Activated CD4-positive, alpha-beta T cell treated with anti-CD3 and anti-CD28 coated beads for 36 hours (primary cell): ENCODE measurements at regions not wholly inside any gene's neighbourhood (a gene's known extent, or its start where the extent isn't known, plus 50 kb on each side); places are given as distances from the start of the nearest gene placed in this dataset.

ENCODE experiments used
- ATAC-seq: fragments of 200-7000 bp; cut with Tn5 transposase; one replicate; pipeline ENCODE4 v1.10.0; 2021; ENCODE audit warnings: mild to moderate bottlenecking, moderate library complexity
- CTCF ChIA-PET: fragments of 350-600 bp; sonication (Branson Sonifier 250); formaldehyde crosslinking; loops from one replicate; lab custom pipeline; 2021; ENCODE audit warnings: antibody characterized with exemption; lab: Charles Lee
- POLR2A ChIA-PET: fragments of 350-600 bp; sonication (Branson Sonifier 250); formaldehyde crosslinking; loops from one replicate; lab custom pipeline; 2021; ENCODE audit warnings: antibody characterized with exemption, inconsistent platforms; lab: Charles Lee
- DNase-seq: peaks from one replicate; pipeline ENCODE4 v3.0.0-alpha.2; 2020
- H3K27ac Mint-ChIP-seq: one replicate; pipeline ENCODE4 v1.8.0; 2021; ENCODE audit warnings: mixed read lengths
- H3K27me3 Mint-ChIP-seq: one replicate; pipeline ENCODE4 v1.8.0; 2021; ENCODE audit warnings: mixed read lengths
- H3K36me3 Mint-ChIP-seq: one replicate; pipeline ENCODE4 v1.8.0; 2021; ENCODE audit warnings: low read depth, mixed read lengths
- H3K4me1 Mint-ChIP-seq: one replicate; pipeline ENCODE4 v1.8.0; 2021; ENCODE audit warnings: mixed read lengths
- H3K4me3 Mint-ChIP-seq: one replicate; pipeline ENCODE4 v1.8.0; 2021; ENCODE audit warnings: mild to moderate bottlenecking, moderate library complexity, mixed read lengths
- H3K9me3 Mint-ChIP-seq: one replicate; pipeline ENCODE4 v1.8.0; 2021; ENCODE audit warnings: low read depth, mixed read lengths
- intact Hi-C, 2 experiments: fragments of 100-400 bp; cut with DNase I in 1 of 2; cut with micrococcal nuclease in 1 of 2; formaldehyde crosslinking; loops; one replicate each; pipeline versions ENCODE4 v1.14.2 to v1.15.1; 2022 to 2024; cut with DNase I, micrococcal nuclease

- Mint-ChIP-seq H3K9me3 (no peaks in the 10 kb centered on the region), H3K27me3 (no peaks in the 10 kb centered on the region), H3K36me3 (no peaks in the 10 kb centered on the region), H3K4me3 (no peak overlapping the region), H3K4me1 (no peaks in the 10 kb centered on the region), H3K27ac (no peak overlapping the region)
- POLR2A ChIA-PET = no interaction called here
- DNase-seq (no peak), ATAC-seq (no peak)
- CTCF ChIA-PET = no interaction called here
- intact Hi-C loops = loop anchor here in 1 of 2 experiments (5.0 kb wide), 1 partner anchor 158 kb away; no protein-coding TSS in a partner anchor
These were observed 79.6 kb upstream of the GADL1 start for GRCh38 chr3:30974071-30974470.

- Mint-ChIP-seq H3K27ac (no peak overlapping the region), H3K4me3 (no peak overlapping the region), H3K36me3 (no peaks in the 10 kb centered on the region), H3K4me1 (no peaks in the 10 kb centered on the region), H3K27me3 (no peaks in the 10 kb centered on the region), H3K9me3 (no peaks in the 10 kb centered on the region)
- DNase-seq = no peak
- no peak for ATAC-seq
- intact Hi-C loops = no loop called here
- CTCF ChIA-PET = no interaction called here
- POLR2A ChIA-PET = no interaction called here
These were observed 83.1 kb upstream of the GADL1 start for GRCh38 chr3:30977592-30977991.

- ChIA-PET POLR2A (no interaction called here), CTCF (no interaction called here)
- H3K4me1 Mint-ChIP-seq = no peaks in the 10 kb centered on the region
- DNase-seq = no peak
- H3K36me3 Mint-ChIP-seq = no peaks in the 10 kb centered on the region
- no peak overlapping the region for H3K4me3 Mint-ChIP-seq
- H3K27ac Mint-ChIP-seq = no peak overlapping the region
- ATAC-seq = no peak
- H3K9me3 Mint-ChIP-seq = no peaks in the 10 kb centered on the region
- intact Hi-C loops = no loop called here
- no peaks in the 10 kb centered on the region for H3K27me3 Mint-ChIP-seq
These were observed 86.5 kb upstream of the GADL1 start for GRCh38 chr3:30980993-30981392.

- no peak for ATAC-seq
- ChIA-PET POLR2A (no interaction called here), CTCF (interaction anchor here (1.1 kb wide), 1 partner anchor 12 kb away, joined by 7 read pairs; no protein-coding TSS in a partner anchor)
- Mint-ChIP-seq H3K36me3 (no peaks in the 10 kb centered on the region), H3K27me3 (no peaks in the 10 kb centered on the region), H3K9me3 (no peaks in the 10 kb centered on the region), H3K4me3 (no peak overlapping the region), H3K27ac (no peak overlapping the region), H3K4me1 (no peaks in the 10 kb centered on the region)
- no peak for DNase-seq
- intact Hi-C loops = no loop called here
These were observed 88.1 kb upstream of the GADL1 start for GRCh38 chr3:30982416-30983075.

GRCh38 chr3:30984855-30985749 is 90.6 kb upstream of the GADL1 start:
- no peaks in the 10 kb centered on the region for H3K9me3 Mint-ChIP-seq
- H3K4me1 Mint-ChIP-seq = peaks cover 2% of the 10 kb centered on the region
- intact Hi-C loops = no loop called here
- H3K27ac Mint-ChIP-seq = no peak overlapping the region
- no peak overlapping the region for H3K4me3 Mint-ChIP-seq
- DNase-seq (no peak), ATAC-seq (no peak)
- ChIA-PET POLR2A (no interaction called here), CTCF (interaction anchor here (0.5 to 1.3 kb wide), 2 partner anchors 15 to 93 kb away, joined by 3 to 4 read pairs; no protein-coding TSS in a partner anchor)
- H3K36me3 Mint-ChIP-seq = no peaks in the 10 kb centered on the region
- H3K27me3 Mint-ChIP-seq = peaks cover 3% of the 10 kb centered on the region

GRCh38 chr3:30986551-30986950 is 92.1 kb upstream of the GADL1 start:
- peaks cover 3% of the 10 kb centered on the region for H3K27me3 Mint-ChIP-seq
- peaks cover 2% of the 10 kb centered on the region for H3K4me1 Mint-ChIP-seq
- H3K36me3 Mint-ChIP-seq = no peaks in the 10 kb centered on the region
- no peaks in the 10 kb centered on the region for H3K9me3 Mint-ChIP-seq
- POLR2A ChIA-PET = no interaction called here
- no peak overlapping the region for H3K4me3 Mint-ChIP-seq
- no peak for ATAC-seq
- no peak for DNase-seq
- CTCF ChIA-PET = no interaction called here
- intact Hi-C loops = no loop called here
- H3K27ac Mint-ChIP-seq = no peak overlapping the region

- Mint-ChIP-seq H3K27me3 (peaks cover 4% of the 10 kb centered on the region), H3K27ac (no peak overlapping the region), H3K4me1 (peaks cover 2% of the 10 kb centered on the region), H3K4me3 (no peak overlapping the region), H3K9me3 (peaks cover 5% of the 10 kb centered on the region), H3K36me3 (no peaks in the 10 kb centered on the region)
- no peak for ATAC-seq
- no peak for DNase-seq
- CTCF ChIA-PET = no interaction called here
- POLR2A ChIA-PET = no interaction called here
- intact Hi-C loops = no loop called here
These were observed 94.3 kb upstream of the GADL1 start for GRCh38 chr3:30988769-30989168.

GRCh38 chr3:30989276-30990030 is 95.0 kb upstream of the GADL1 start:
- no peak for ATAC-seq

GRCh38 chr3:30996467-30996866 is 102.0 kb upstream of the GADL1 start:
- intact Hi-C loops = no loop called here
- Mint-ChIP-seq H3K27me3 (peaks cover 1% of the 10 kb centered on the region), H3K9me3 (peaks cover 11% of the 10 kb centered on the region), H3K4me1 (no peaks in the 10 kb centered on the region), H3K36me3 (no peaks in the 10 kb centered on the region), H3K27ac (no peak overlapping the region), H3K4me3 (no peak overlapping the region)
- DNase-seq (no peak), ATAC-seq (no peak)
- ChIA-PET POLR2A (no interaction called here), CTCF (interaction anchor here (0.5 kb wide), 1 partner anchor 91 kb away, joined by 3 read pairs; no protein-coding TSS in a partner anchor)

More at GRCh38 chr3:30989276-30990030, 95.0 kb upstream of the GADL1 start:
- no peak for DNase-seq
- H3K4me1 Mint-ChIP-seq = peaks cover 2% of the 10 kb centered on the region
- H3K27ac Mint-ChIP-seq = no peak overlapping the region
- ChIA-PET CTCF (no interaction called here), POLR2A (no interaction called here)
- H3K27me3 Mint-ChIP-seq = peaks cover 4% of the 10 kb centered on the region
- intact Hi-C loops = no loop called here
- no peak overlapping the region for H3K4me3 Mint-ChIP-seq
- H3K9me3 Mint-ChIP-seq = peaks cover 8% of the 10 kb centered on the region
- H3K36me3 Mint-ChIP-seq = no peaks in the 10 kb centered on the region

- Mint-ChIP-seq H3K9me3 (no peaks in the 10 kb centered on the region), H3K27ac (no peak overlapping the region), H3K36me3 (no peaks in the 10 kb centered on the region), H3K4me3 (no peak overlapping the region), H3K4me1 (no peaks in the 10 kb centered on the region), H3K27me3 (no peaks in the 10 kb centered on the region)
- CTCF ChIA-PET = no interaction called here
- DNase-seq = no peak
- ATAC-seq = no peak
- intact Hi-C loops = no loop called here
- POLR2A ChIA-PET = no interaction called here
These were observed 108.3 kb upstream of the GADL1 start for GRCh38 chr3:31002730-31003129.

- ATAC-seq = no peak
- Mint-ChIP-seq H3K36me3 (no peaks in the 10 kb centered on the region), H3K4me3 (no peak overlapping the region), H3K4me1 (peaks cover 3% of the 10 kb centered on the region), H3K27me3 (no peaks in the 10 kb centered on the region), H3K9me3 (no peaks in the 10 kb centered on the region), H3K27ac (no peak overlapping the region)
- CTCF ChIA-PET = no interaction called here
- peak; percentile 12 for DNase-seq
- intact Hi-C loops = no loop called here
- POLR2A ChIA-PET = no interaction called here
These were observed 109.7 kb upstream of the GADL1 start for GRCh38 chr3:31004025-31004678.
